Esophagus muscularis mucosa (tissue), 4 donors: ENCODE measurements at regions not wholly inside any gene's neighbourhood (a gene's known extent, or its start where the extent isn't known, plus 50 kb on each side); places are given as distances from the start of the nearest gene placed in this dataset.

ENCODE experiments used
- DNase-seq: peaks from one replicate; pipeline ENCODE4 v3.0.0-alpha.2; 2017; ENCODE audit errors: extremely low spot score
- H3K27ac ChIP-seq, 4 donors: fragments of 200-600 bp; sonication (generic); replicated peaks in 1 of 4; 1 replicate in 3 of 4; 2 replicates in 1 of 4; pipeline ENCODE4 v1.5.1; 2016 to 2019; ENCODE audit warnings: mild to moderate bottlenecking in 1 of 4
- H3K27me3 ChIP-seq, 4 donors: fragments of 200-600 bp; sonication (generic); one replicate each; pipeline versions ENCODE4 v1.5.1 to v1.6.0; 2016 to 2019
- H3K36me3 ChIP-seq, 4 donors: fragments of 200-600 bp; sonication (generic); one replicate each; pipeline ENCODE4 v1.5.1; 2016 to 2019
- H3K4me1 ChIP-seq, 4 donors: fragments of 200-600 bp; sonication (generic); one replicate each; pipeline ENCODE4 v1.5.1; 2016 to 2019
- H3K4me3 ChIP-seq, 4 donors: fragments of 200-600 bp; sonication (generic); 1 replicate in 2 of 4; 2 replicates in 2 of 4; pipeline ENCODE4 v1.5.1; 2016 to 2019; ENCODE audit warnings: mild to moderate bottlenecking in 4 of 4, moderate library complexity in 1 of 4
- H3K9me3 ChIP-seq, 4 donors: fragments of 200-600 bp; sonication (generic); 1 replicate in 3 of 4; 2 replicates in 1 of 4; pipeline ENCODE4 v1.5.1; 2016 to 2019
- EP300 ChIP-seq: sonication (generic); formaldehyde crosslinking; IDR thresholded peaks from one replicate; pipeline ENCODE4 v1.6.1; 2017; ENCODE audit warnings: antibody characterized with exemption
- POLR2A ChIP-seq: fragments of 450-650 bp; IDR thresholded peaks from one replicate; pipeline ENCODE4 v1.6.1; 2017; ENCODE audit warnings: antibody characterized with exemption, moderate library complexity, mild to moderate bottlenecking, low read depth
- POLR2AphosphoS5 ChIP-seq, 2 donors: sonication (generic); formaldehyde crosslinking; IDR thresholded peaks; one replicate each; pipeline ENCODE4 v1.6.1; 2017; ENCODE audit warnings: antibody characterized with exemption in 2 of 2
- WGBS: methylation state at CpG from one replicate; pipeline ENCODE4 v1.1.5; 2018; 5-methylcytosine and 5-hydroxymethylcytosine counted together
- intact Hi-C: fragments of 100-400 bp; cut with DNase I; formaldehyde crosslinking; loops from one replicate; pipeline ENCODE4 v1.15.1; 2023
- TF ChIP-seq, protein P1 (sequence below), 3 experiments: fragments of 200-600 bp in 2 of 3; fragments of 450-650 bp in 1 of 3; sonication (generic) in 2 of 3; IDR thresholded peaks; one replicate each; pipeline ENCODE4 v1.5.1; 2017 to 2019; ENCODE audit warnings: antibody characterized with exemption in 3 of 3, mild to moderate bottlenecking in 2 of 3, moderate library complexity in 1 of 3

DNA sequence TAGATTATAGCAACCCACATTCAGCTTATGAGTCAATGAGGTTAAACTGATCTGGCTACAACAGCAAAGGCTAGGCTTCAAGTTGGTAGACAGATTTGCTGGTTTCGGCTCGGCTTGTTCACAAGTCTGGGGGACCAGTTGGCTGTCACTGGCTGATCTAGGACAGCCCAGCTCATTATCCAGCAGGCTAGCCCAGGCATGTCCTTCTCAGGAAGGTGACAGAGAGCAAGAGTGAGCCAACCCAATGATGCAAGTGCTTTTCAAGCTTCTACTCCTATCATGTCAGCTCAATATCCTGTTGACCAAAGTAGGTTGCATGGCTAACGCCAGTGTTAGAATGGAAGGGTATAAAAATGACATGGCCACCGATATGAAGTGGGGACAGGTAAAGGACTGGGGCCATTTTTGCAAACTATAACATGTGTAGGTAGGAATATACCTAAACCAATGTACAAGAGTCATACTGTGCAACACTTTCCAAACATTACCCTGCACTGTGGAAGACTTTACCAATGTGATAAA is 220.9 kb upstream of the SOX21 start:
- Histone ChIP-seq H3K9me3 (peaks cover 0 to 3% (median 0%) of the 10 kb centered on the region in 4 donors), H3K27ac (no peak overlapping the region), H3K36me3 (no peaks in the 10 kb centered on the region), H3K4me3 (no peak overlapping the region), H3K27me3 (no peaks in the 10 kb centered on the region), H3K4me1 (no peaks in the 10 kb centered on the region)
- WGBS: 93% methylated on average over 2 of the region's 4 CpGs
- no peak for TF ChIP-seq POLR2AphosphoS5 (IDR thresholded peaks at IDR 0.05)
- TF ChIP-seq, protein P1, sequence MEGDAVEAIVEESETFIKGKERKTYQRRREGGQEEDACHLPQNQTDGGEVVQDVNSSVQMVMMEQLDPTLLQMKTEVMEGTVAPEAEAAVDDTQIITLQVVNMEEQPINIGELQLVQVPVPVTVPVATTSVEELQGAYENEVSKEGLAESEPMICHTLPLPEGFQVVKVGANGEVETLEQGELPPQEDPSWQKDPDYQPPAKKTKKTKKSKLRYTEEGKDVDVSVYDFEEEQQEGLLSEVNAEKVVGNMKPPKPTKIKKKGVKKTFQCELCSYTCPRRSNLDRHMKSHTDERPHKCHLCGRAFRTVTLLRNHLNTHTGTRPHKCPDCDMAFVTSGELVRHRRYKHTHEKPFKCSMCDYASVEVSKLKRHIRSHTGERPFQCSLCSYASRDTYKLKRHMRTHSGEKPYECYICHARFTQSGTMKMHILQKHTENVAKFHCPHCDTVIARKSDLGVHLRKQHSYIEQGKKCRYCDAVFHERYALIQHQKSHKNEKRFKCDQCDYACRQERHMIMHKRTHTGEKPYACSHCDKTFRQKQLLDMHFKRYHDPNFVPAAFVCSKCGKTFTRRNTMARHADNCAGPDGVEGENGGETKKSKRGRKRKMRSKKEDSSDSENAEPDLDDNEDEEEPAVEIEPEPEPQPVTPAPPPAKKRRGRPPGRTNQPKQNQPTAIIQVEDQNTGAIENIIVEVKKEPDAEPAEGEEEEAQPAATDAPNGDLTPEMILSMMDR (IDR thresholded peaks at IDR 0.05): no peak
- TF ChIP-seq POLR2A: no peak
- no peak for TF ChIP-seq EP300
- no peak for DNase-seq
- intact Hi-C loops: no loop called here

DNA sequence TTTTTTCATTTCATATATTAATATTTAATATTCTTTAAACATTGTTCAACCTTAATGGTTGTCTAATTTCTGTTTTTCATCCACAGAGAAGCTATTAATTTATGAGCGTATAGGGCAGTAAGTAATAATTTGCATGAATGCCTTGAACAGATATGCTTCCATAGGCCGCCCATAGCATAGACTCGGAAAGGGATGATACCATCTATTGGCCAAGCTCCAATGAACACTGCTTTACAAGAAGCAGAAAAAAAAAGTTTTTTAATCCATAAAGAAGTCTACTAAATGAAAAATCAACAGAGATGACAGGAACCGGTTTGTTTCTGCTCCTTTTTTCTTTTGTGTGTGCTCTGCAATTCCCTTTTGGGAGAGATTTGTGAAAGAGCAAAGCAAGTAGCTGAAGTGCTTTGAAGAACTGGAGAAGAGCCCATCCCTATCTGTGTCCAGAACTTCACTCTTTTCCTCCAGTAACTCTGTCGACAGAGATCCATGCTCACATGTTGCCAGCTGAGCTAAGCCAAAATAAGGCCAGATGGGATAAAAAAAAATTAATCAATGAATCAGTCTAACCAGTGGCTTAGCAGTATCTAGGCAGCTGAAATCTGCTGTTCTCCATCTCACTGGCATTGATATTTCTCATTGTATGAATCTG is 215.9 kb upstream of the SOX21 start:
- Histone ChIP-seq H3K9me3 (peaks cover 0 to under 1% (median 0%) of the 10 kb centered on the region in 4 donors), H3K4me3 (no peak overlapping the region), H3K36me3 (no peaks in the 10 kb centered on the region), H3K4me1 (no peaks in the 10 kb centered on the region), H3K27ac (no peak overlapping the region), H3K27me3 (no peaks in the 10 kb centered on the region)
- intact Hi-C loops: no loop called here
- DNase-seq: no peak
- TF ChIP-seq EP300 (no peak), POLR2AphosphoS5 (IDR thresholded peaks at IDR 0.05) (no peak), POLR2A (no peak)
- TF ChIP-seq, protein P1 (IDR thresholded peaks at IDR 0.05): no peak
- 57% methylated on average over 5 of the region's 5 CpGs for WGBS

DNA sequence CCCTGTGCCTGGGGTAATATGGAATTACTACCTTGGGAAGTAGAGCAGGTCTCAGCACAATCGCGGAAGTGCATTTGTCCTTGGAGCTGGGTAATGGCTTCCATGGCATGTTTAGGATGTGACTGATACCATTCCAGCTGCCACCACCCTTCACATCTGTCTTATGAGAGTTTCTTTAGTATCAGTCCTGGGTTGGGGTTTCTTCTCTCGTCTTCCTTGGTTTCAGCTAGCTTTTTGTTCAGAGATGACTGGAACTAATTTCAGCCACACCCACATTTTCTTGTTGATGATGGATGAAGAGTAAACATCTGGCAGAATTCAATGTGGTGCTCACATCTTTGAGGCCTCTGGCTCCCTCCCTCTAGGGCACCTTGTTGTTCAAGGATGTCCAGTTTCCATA is 212.9 kb upstream of the SOX21 start:
- no peaks in the 10 kb centered on the region for H3K4me1 ChIP-seq
- TF ChIP-seq, protein P1 (IDR thresholded peaks at IDR 0.05): no peak
- TF ChIP-seq EP300 (no peak), POLR2AphosphoS5 (IDR thresholded peaks at IDR 0.05) (no peak), POLR2A (no peak)

DNA sequence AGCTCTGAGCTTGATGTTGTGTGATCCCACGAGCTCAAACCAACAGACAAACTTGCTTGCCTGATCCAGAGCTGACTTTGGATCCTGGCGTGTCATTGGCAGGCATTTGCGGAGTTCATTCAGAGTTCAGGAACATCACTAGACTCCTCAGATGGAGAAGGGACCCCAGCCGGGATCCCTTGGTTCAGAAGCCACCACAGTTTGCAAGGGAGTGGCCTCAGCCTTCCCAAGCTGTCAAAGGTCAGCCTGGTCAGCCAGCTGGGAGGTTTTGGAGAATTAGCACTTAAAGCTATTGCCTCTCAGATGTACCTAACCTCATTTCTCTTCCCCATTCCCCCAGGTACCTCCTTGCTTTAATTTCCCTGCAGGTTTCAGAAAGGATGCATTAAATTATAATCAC is 208.8 kb upstream of the SOX21 start:
- WGBS: 40% methylated on average over 4 of the region's 4 CpGs
- Histone ChIP-seq H3K36me3 (no peaks in the 10 kb centered on the region), H3K27me3 (no peaks in the 10 kb centered on the region), H3K4me3 (no peak overlapping the region), H3K27ac (no peak overlapping the region), H3K4me1 (no peaks in the 10 kb centered on the region), H3K9me3 (no peaks in the 10 kb centered on the region)
- intact Hi-C loops: no loop called here
- no peak for DNase-seq
- TF ChIP-seq POLR2A (no peak), EP300 (no peak), POLR2AphosphoS5 (IDR thresholded peaks at IDR 0.05) (no peak)
- TF ChIP-seq, protein P1 (IDR thresholded peaks at IDR 0.05): no peak

More for the DNA sequence above, 212.9 kb upstream of the SOX21 start:
- intact Hi-C loops: no loop called here
- DNase-seq: no peak
- Histone ChIP-seq H3K27me3 (no peaks in the 10 kb centered on the region), H3K9me3 (no peaks in the 10 kb centered on the region), H3K36me3 (no peaks in the 10 kb centered on the region), H3K27ac (no peak overlapping the region), H3K4me3 (no peak overlapping the region)
- WGBS: 79% methylated on average over 3 of the region's 3 CpGs

DNA sequence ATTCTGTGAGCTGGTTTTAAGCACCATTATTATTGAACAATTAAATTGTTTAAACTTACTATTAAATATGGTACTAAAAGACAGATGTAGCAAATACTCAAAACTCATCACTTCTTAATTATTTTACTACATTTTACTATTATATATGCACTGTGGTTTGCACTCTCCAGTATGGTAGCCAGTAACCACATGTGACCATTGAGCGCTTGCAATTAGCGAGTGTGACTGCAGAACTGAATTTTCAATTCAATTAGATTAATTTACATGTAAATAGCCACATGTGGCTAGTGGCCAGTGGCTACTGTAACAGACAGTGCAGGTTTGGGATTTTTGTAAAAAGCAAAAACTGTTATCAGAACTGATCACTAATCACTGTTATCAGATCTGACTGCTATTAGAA is 208.2 kb upstream of the SOX21 start:
- intact Hi-C loops: no loop called here
- TF ChIP-seq, protein P1 (IDR thresholded peaks at IDR 0.05): no peak
- Histone ChIP-seq H3K27ac (no peak overlapping the region), H3K36me3 (no peaks in the 10 kb centered on the region), H3K27me3 (no peaks in the 10 kb centered on the region), H3K4me1 (no peaks in the 10 kb centered on the region), H3K9me3 (no peaks in the 10 kb centered on the region), H3K4me3 (no peak overlapping the region)
- 89% methylated on average over 2 of the region's 2 CpGs for WGBS
- DNase-seq: no peak
